ENCODE measurements at regions not wholly inside any gene's neighbourhood (a gene's known extent, or its start where the extent isn't known, plus 50 kb on each side); places are given as distances from the start of the nearest gene placed in this dataset.

DNA sequence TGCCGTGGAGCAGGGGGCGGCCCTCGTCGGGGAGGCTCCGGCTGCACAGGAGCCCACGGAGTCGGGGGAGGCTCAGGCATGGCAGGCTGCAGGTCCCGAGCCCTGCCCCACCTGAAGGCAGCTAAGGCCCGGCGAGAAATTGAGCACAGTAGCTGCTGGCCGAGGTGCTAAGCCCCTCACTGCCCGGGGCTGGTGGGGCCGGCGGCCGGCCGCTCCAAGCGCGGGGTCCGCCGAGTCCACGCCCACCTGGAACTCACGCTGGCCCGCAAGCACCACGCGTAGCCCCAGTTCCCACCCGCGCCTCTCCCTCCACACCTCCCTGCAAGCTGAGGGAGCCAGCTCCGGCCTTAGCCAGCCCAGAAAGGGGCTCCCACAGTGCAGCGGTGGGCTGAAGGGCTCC is 589.4 kb downstream of the PPP4R3C start:
- TF ChIP-seq, protein P1, sequence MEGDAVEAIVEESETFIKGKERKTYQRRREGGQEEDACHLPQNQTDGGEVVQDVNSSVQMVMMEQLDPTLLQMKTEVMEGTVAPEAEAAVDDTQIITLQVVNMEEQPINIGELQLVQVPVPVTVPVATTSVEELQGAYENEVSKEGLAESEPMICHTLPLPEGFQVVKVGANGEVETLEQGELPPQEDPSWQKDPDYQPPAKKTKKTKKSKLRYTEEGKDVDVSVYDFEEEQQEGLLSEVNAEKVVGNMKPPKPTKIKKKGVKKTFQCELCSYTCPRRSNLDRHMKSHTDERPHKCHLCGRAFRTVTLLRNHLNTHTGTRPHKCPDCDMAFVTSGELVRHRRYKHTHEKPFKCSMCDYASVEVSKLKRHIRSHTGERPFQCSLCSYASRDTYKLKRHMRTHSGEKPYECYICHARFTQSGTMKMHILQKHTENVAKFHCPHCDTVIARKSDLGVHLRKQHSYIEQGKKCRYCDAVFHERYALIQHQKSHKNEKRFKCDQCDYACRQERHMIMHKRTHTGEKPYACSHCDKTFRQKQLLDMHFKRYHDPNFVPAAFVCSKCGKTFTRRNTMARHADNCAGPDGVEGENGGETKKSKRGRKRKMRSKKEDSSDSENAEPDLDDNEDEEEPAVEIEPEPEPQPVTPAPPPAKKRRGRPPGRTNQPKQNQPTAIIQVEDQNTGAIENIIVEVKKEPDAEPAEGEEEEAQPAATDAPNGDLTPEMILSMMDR (IDR thresholded peaks at IDR 0.05): no peak
- no peak overlapping the region for H3K27ac ChIP-seq
- no peaks in the 10 kb centered on the region for H3K36me3 ChIP-seq
- no peak for DNase-seq
- H3K27me3 ChIP-seq (ENCODE audit: low read depth): no peaks in the 10 kb centered on the region
- intact Hi-C loops (cut with DNase I): no loop called here
- H3K9me3 ChIP-seq: no peaks in the 10 kb centered on the region
- ATAC-seq: no peak
- no peaks in the 10 kb centered on the region for H3K4me1 ChIP-seq
- H3K4me3 ChIP-seq: no peak overlapping the region

DNA sequence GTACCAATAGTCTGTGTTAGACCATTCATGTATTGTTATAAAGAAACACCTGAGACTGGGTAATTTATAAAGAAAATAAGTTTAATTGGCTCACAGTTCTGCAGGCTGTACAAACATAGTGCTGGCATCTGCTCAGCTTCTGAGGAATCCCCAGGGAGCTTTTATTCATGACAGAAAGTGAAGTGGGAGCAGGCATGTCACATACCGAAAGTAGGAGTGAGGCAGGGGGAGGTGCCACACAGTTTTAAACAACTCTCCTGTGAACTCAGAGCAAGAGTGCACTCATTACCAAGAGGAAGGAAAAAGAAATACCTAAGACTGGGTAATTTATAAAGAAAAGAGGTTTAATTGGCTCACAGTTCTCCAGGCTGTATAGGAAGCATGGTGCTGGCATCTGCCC is 591.2 kb downstream of the PPP4R3C start:
- Histone ChIP-seq H3K36me3 (no peaks in the 10 kb centered on the region), H3K27ac (no peak overlapping the region), H3K27me3 (ENCODE audit: low read depth) (no peaks in the 10 kb centered on the region), H3K4me3 (no peak overlapping the region), H3K9me3 (no peaks in the 10 kb centered on the region), H3K4me1 (no peaks in the 10 kb centered on the region)
- TF ChIP-seq, protein P1 (IDR thresholded peaks at IDR 0.05): no peak
- no peak for DNase-seq
- ATAC-seq: no peak
- intact Hi-C loops (cut with DNase I): no loop called here

DNA sequence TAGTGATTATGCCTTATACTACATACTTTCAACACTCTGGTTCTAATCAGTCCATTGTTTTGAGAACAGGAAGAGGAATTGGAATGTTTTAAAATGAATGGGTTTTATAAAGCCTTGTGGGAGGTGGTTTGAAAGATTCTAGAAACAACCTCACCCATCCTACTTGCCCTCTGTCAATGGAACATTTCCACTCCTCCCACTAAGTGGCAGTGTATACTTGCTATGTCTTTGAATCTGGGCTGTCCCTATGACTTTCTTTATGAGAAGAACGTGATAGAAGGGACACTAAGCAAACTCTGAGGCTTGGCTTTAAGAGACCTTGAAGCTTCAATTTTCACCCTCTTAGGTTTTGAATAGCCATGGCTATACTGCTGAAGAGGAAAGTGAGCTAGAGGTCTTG is 611.2 kb downstream of the PPP4R3C start:
- intact Hi-C loops (cut with DNase I): no loop called here
- TF ChIP-seq, protein P1 (IDR thresholded peaks at IDR 0.05): no peak
- Histone ChIP-seq H3K27ac (no peak overlapping the region), H3K4me1 (no peaks in the 10 kb centered on the region), H3K9me3 (no peaks in the 10 kb centered on the region), H3K36me3 (no peaks in the 10 kb centered on the region), H3K4me3 (no peak overlapping the region), H3K27me3 (ENCODE audit: low read depth) (no peaks in the 10 kb centered on the region)
- no peak for ATAC-seq
- DNase-seq: no peak

DNA sequence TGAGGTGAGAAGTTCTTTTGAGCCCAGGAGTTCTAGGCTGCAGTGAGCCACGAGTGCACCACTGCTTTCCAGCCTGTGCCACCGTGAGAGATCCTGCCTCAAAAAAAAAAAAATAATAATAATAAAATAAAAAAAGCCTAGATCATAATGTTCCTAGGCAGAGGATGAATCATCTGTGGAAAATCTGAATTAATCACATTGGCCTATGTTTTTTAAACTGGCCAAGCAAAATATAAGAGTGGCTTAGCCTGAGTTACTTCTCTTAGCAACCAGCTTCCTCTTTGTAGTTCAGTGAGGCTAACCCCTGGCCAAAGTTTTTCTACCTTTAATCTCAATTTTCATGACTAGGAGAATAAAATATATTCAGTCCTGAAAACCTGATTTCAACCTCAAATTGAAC is 614.6 kb downstream of the PPP4R3C start:
- no peak overlapping the region for H3K27ac ChIP-seq
- ATAC-seq: no peak
- TF ChIP-seq, protein P1 (IDR thresholded peaks at IDR 0.05): no peak

DNA sequence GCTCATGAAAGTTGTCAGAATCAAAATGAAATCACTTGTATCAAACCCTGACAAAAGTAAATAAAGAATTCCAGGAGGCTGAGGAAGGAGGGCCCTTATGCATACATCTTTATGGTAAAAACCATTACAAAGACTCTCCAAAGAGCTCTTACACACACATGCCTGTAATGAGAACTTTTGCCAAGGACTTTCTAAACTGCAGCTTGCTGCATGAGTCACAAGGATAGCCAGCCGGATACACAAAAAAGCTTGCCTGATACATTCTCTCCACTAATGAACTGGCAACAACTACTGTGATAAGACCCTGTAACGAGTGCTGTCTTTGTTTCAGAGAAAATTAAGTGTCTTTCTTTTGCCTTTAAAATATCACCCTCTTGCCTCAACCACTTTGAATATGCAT is 618.1 kb downstream of the PPP4R3C start:
- no peaks in the 10 kb centered on the region for H3K4me1 ChIP-seq
- intact Hi-C loops (cut with DNase I): no loop called here
- H3K27ac ChIP-seq: no peak overlapping the region
- H3K4me3 ChIP-seq: no peak overlapping the region
- ATAC-seq (no peak), DNase-seq (no peak)
- no peaks in the 10 kb centered on the region for H3K9me3 ChIP-seq
- H3K36me3 ChIP-seq: no peaks in the 10 kb centered on the region
- no peaks in the 10 kb centered on the region for H3K27me3 ChIP-seq (ENCODE audit: low read depth)
- TF ChIP-seq, protein P1 (IDR thresholded peaks at IDR 0.05): no peak

More for the DNA sequence above, 614.6 kb downstream of the PPP4R3C start:
- Histone ChIP-seq H3K27me3 (ENCODE audit: low read depth) (no peaks in the 10 kb centered on the region), H3K4me3 (no peak overlapping the region), H3K4me1 (no peaks in the 10 kb centered on the region), H3K9me3 (no peaks in the 10 kb centered on the region), H3K36me3 (no peaks in the 10 kb centered on the region)
- DNase-seq: no peak
- intact Hi-C loops (cut with DNase I): no loop called here

DNA sequence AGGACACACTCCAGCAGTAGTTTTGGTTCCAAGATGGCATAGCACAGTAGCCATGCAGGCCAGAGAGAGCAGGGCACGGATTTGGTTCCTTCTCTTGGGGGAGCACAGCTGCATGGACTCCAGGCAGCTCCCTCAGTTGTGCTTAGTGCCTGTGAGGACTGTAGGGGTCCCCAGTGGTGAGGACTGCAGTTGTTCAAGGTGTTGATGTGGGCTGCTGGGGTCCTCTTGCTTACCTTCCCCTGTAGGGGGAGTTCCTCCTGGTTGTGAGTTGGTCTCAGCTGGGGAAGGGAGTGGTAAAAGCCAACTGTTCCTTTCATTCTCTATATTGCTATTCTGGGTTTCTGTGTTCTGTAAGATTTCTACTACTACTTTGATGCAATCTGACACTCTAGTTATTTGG is 606.5 kb downstream of the MAGEB5 start:
- no peak for DNase-seq
- intact Hi-C loops (cut with DNase I): no loop called here
- ATAC-seq: no peak
- H3K4me3 ChIP-seq: no peak overlapping the region
- no peaks in the 10 kb centered on the region for H3K9me3 ChIP-seq
- H3K4me1 ChIP-seq: no peaks in the 10 kb centered on the region
- TF ChIP-seq, protein P1 (IDR thresholded peaks at IDR 0.05): no peak
- H3K27me3 ChIP-seq (ENCODE audit: low read depth): no peaks in the 10 kb centered on the region
- no peaks in the 10 kb centered on the region for H3K36me3 ChIP-seq
- no peak overlapping the region for H3K27ac ChIP-seq

All from lower lobe of right lung (tissue), 2 donors.